Adrenal gland (tissue), 9 donors: ENCODE measurements at regions not wholly inside any gene's neighbourhood (a gene's known extent, or its start where the extent isn't known, plus 50 kb on each side); places are given as distances from the start of the nearest gene placed in this dataset.

Source experiments
- DNase-seq, 7 donors: peaks; one replicate each; pipeline ENCODE4 v3.0.0-alpha.2; 2019 to 2020
- H3K27ac ChIP-seq, 5 donors: fragments of 200-600 bp; sonication (generic) in 4 of 5; 1 replicate in 3 of 5; 2 replicates in 2 of 5; pipeline versions ENCODE4 v1.5.1 to v1.8.0; 2016 to 2020; ENCODE audit warnings: mild to moderate bottlenecking in 1 of 5
- H3K27me3 ChIP-seq: fragments of 200-600 bp; 2 replicates; pipeline ENCODE4 v1.8.0; 2021
- H3K36me3 ChIP-seq, 2 donors: fragments of 200-600 bp; replicated peaks in 1 of 2; 1 replicate in 1 of 2; 2 replicates in 1 of 2; pipeline versions ENCODE4 v1.5.1 to v1.8.0; 2018 to 2022
- H3K4me1 ChIP-seq, 2 donors: fragments of 200-600 bp; replicated peaks in 1 of 2; 1 replicate in 1 of 2; 2 replicates in 1 of 2; pipeline versions ENCODE4 v1.5.1 to v1.8.0; 2018 to 2021
- H3K4me3 ChIP-seq, 4 donors: fragments of 200-600 bp; sonication (generic) in 3 of 4; one replicate each; pipeline ENCODE4 v1.5.1; 2016 to 2018
- H3K9me3 ChIP-seq, 3 donors: fragments of 200-600 bp; sonication (generic) in 1 of 3; replicated peaks in 1 of 3; 1 replicate in 2 of 3; 2 replicates in 1 of 3; pipeline versions ENCODE4 v1.5.1 to v1.8.0; 2016 to 2021
- POLR2A ChIP-seq, 2 donors: fragments of 450-650 bp; IDR thresholded peaks; one replicate each; pipeline ENCODE4 v1.6.1; 2017; ENCODE audit warnings: antibody characterized with exemption in 2 of 2, mild to moderate bottlenecking in 2 of 2, moderate library complexity in 1 of 2
- WGBS, 4 donors: extraction: QIAGEN DNeasy Blood & Tissue Kit in 2 of 4; methylation state at CpG; one replicate each; pipeline versions ENCODE4 v1.1.5 to v1.1.7; 2013 to 2017; 5-methylcytosine and 5-hydroxymethylcytosine counted together
- intact Hi-C, 2 donors: fragments of 100-400 bp; cut with DNase I; formaldehyde crosslinking; loops; one replicate each; pipeline versions ENCODE4 v1.14.1 to v1.15.0; 2022 to 2023
- TF ChIP-seq, protein P1 (sequence below), 6 experiments: fragments of 450-650 bp in 4 of 6; fragments of 200-600 bp in 2 of 6; sonication (generic) in 1 of 6; IDR thresholded peaks; 1 replicate in 5 of 6; 2 replicates in 1 of 6; pipeline versions ENCODE4 v1.5.1 to v1.8.0; 2016 to 2021; ENCODE audit warnings: antibody characterized with exemption in 6 of 6, mild to moderate bottlenecking in 2 of 6, moderate library complexity in 1 of 6
- donor health status: healthy with polysubstance abuse.
- donor health status: Bipolar disorder and iron deficiency.
- donor health status: DM: yes; HTN: yes; CAD: no.
- donor health status: DM: no; HTN: no; CAD: no.
- donor health status: DM: no; HTN: no; CAD: no.

DNA sequence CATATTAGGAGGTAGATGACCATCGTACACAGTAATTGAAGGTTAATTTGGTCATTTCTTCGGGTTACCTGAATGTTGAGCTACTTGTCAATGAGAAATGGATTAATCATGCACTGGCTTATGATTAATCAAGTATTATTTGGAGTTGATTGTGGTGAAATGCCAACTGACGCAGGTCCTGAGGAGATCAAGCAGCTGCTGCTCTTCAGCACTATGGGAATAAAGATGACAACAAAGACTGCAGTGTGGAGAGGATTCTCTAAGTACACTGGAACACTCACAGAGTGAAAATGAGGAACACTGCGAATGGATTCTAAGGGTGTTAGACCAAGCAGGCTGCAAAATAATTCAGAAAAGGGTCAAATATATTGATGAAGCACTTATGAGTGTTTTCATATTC is 202.8 kb upstream of the DIO2 start:
- H3K9me3 ChIP-seq, result no peaks in the 10 kb centered on the region
- H3K27me3 ChIP-seq, result no peaks in the 10 kb centered on the region
- TF ChIP-seq, protein P1, sequence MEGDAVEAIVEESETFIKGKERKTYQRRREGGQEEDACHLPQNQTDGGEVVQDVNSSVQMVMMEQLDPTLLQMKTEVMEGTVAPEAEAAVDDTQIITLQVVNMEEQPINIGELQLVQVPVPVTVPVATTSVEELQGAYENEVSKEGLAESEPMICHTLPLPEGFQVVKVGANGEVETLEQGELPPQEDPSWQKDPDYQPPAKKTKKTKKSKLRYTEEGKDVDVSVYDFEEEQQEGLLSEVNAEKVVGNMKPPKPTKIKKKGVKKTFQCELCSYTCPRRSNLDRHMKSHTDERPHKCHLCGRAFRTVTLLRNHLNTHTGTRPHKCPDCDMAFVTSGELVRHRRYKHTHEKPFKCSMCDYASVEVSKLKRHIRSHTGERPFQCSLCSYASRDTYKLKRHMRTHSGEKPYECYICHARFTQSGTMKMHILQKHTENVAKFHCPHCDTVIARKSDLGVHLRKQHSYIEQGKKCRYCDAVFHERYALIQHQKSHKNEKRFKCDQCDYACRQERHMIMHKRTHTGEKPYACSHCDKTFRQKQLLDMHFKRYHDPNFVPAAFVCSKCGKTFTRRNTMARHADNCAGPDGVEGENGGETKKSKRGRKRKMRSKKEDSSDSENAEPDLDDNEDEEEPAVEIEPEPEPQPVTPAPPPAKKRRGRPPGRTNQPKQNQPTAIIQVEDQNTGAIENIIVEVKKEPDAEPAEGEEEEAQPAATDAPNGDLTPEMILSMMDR (IDR thresholded peaks at IDR 0.05), result no peak
- no peak for TF ChIP-seq POLR2A (IDR thresholded peaks at IDR 0.05)
- H3K27ac ChIP-seq, result no peak overlapping the region
- no peaks in the 10 kb centered on the region for H3K4me1 ChIP-seq
- intact Hi-C loops, result no loop called here
- 87 to 91% (median 89%) methylated on average over 4 of the region's 4 CpGs for WGBS, 4 donors
- no peak for DNase-seq
- no peak overlapping the region for H3K4me3 ChIP-seq
- no peaks in the 10 kb centered on the region for H3K36me3 ChIP-seq

DNA sequence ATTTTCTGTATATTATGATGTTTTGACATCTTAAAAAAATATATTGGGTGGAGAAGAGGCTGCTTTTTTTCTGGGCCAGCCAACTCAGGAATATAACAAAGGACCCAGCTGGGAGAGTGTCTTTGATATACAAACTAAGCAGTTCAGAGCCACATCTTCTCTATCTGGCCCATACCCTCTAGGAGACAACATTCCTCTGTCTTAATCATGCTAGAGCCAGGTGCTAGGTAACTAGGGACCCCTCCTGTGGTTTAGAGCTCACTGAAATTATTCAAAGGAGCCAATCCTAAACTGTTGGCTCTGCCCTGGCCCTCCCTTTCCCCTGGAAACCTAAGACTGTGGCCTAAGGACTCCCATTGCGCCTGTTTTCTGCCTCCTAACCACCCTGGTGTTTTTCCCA is 193.1 kb upstream of the DIO2 start:
- H3K36me3 ChIP-seq, result no peaks in the 10 kb centered on the region
- H3K27me3 ChIP-seq, result no peaks in the 10 kb centered on the region
- WGBS, 4 donors, result 89 to 100% (median 96%) methylated on average over 1 of the region's 1 CpG
- H3K9me3 ChIP-seq, result no peaks in the 10 kb centered on the region
- TF ChIP-seq, protein P1 (IDR thresholded peaks at IDR 0.05), result no peak
- no peak for TF ChIP-seq POLR2A (IDR thresholded peaks at IDR 0.05)
- intact Hi-C loops, result no loop called here
- H3K27ac ChIP-seq, result no peak overlapping the region
- no peak overlapping the region for H3K4me3 ChIP-seq
- no peak for DNase-seq
- H3K4me1 ChIP-seq, result no peaks in the 10 kb centered on the region

DNA sequence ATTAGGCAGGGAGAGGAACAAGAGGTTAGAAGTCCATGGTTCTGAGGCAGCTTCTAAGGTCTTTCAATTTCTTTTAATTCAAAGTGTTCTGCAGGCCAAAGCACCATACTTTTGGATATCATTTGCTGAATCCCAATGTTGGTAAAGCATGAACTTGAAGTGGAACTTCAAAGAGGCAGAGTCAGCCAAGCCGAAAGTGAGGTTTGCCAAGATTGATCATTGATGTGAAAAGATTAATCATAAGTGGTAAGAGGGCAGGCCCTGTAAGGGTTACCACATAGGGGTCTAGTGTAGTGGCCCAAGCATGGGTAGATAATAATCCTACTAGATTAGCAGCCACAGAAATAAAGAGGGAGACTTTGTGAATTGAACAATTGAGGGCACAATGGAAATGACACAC is 191.7 kb upstream of the DIO2 start:
- H3K36me3 ChIP-seq, result no peaks in the 10 kb centered on the region
- WGBS, 4 donors, result 78 to 95% (median 88%) methylated on average over 1 of the region's 1 CpG
- H3K9me3 ChIP-seq, result no peaks in the 10 kb centered on the region
- no peak overlapping the region for H3K4me3 ChIP-seq
- no peaks in the 10 kb centered on the region for H3K27me3 ChIP-seq
- H3K4me1 ChIP-seq, result no peaks in the 10 kb centered on the region
- no peak for TF ChIP-seq POLR2A (IDR thresholded peaks at IDR 0.05)
- TF ChIP-seq, protein P1 (IDR thresholded peaks at IDR 0.05), result no peak
- intact Hi-C loops, result no loop called here
- no peak for DNase-seq
- no peak overlapping the region for H3K27ac ChIP-seq

DNA sequence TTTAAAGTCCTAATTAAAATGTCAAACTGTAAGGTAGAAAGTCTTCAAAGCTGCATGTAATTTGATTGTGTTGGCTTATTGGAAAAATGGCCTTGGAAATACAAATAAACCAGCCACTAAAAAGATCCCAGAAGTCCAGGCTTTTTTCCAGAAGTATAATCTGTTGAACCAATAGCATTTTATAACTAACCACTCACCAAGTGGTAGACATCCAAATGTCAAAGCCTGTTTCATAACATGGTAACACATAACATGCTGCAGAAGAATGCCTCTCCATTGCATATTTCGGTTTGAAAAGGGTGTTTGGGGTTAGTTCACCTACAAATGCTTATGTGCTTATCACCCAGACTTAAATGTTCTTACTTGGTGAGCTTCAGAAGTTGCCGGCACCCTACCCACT is 183.7 kb upstream of the DIO2 start:
- intact Hi-C loops, result no loop called here
- no peak for DNase-seq
- H3K27ac ChIP-seq, result no peak overlapping the region
- H3K36me3 ChIP-seq, result no peaks in the 10 kb centered on the region
- TF ChIP-seq, protein P1 (IDR thresholded peaks at IDR 0.05), result no peak
- no peak for TF ChIP-seq POLR2A (IDR thresholded peaks at IDR 0.05)
- no peak overlapping the region for H3K4me3 ChIP-seq
- no peaks in the 10 kb centered on the region for H3K27me3 ChIP-seq
- no peaks in the 10 kb centered on the region for H3K4me1 ChIP-seq
- H3K9me3 ChIP-seq, result no peaks in the 10 kb centered on the region
- WGBS, 4 donors, result 82 to 94% (median 87%) methylated on average over 2 of the region's 2 CpGs
